ENCODE measurements at regions not wholly inside any gene's neighbourhood (a gene's known extent, or its start where the extent isn't known, plus 50 kb on each side); places are given as distances from the start of the nearest gene placed in this dataset.

DNA sequence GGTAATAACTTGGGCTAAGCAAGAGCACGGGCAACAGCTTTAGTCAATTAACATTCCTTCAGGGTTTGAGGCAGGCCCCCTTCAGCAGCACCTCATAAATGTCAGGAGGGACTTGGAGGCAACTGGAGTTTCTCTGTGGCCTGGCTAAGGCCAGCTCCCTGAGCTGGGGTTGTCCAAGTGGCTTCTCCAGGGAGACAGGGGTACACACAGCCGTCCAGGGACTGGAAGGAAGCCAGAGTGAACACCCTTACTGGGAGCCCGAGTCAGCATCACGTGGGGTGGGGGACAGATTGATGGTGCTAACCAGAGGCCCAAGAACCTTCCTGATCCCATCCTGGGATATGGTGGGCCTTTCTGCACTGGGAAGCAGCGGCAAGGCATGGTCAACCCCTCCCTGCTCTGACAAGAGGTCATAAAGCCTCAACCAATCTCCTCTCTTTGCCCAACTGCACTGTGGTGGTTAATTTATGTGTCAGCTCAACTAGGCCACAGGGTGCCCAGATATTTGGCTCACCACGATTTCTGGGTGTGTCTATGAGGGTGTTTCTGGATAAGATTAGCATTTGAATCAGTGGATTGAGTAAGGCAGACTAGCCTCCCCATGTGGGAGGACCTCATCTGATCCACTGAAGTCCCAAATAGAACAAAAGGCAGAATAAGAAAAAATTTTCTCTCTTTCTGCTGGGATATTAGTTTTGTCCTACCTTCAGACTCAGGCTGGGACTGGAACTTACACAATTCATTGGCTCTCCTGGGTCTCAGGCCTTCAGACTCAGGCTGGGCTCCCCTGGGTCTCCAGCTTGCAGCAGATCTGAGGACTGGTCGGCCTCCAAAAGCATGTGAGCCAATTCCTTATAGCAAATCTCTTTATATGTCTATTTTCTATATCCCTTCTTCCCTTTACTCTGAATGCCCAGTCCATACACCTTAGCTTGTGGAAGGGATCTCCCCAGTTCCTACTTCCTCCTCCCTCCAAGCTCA lies 127.2 kb upstream of the LARP1 start:
- no peak for TF ChIP-seq POLR2A (IDR thresholded peaks at IDR 0.05)
- TF ChIP-seq, protein P1, sequence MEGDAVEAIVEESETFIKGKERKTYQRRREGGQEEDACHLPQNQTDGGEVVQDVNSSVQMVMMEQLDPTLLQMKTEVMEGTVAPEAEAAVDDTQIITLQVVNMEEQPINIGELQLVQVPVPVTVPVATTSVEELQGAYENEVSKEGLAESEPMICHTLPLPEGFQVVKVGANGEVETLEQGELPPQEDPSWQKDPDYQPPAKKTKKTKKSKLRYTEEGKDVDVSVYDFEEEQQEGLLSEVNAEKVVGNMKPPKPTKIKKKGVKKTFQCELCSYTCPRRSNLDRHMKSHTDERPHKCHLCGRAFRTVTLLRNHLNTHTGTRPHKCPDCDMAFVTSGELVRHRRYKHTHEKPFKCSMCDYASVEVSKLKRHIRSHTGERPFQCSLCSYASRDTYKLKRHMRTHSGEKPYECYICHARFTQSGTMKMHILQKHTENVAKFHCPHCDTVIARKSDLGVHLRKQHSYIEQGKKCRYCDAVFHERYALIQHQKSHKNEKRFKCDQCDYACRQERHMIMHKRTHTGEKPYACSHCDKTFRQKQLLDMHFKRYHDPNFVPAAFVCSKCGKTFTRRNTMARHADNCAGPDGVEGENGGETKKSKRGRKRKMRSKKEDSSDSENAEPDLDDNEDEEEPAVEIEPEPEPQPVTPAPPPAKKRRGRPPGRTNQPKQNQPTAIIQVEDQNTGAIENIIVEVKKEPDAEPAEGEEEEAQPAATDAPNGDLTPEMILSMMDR (IDR thresholded peaks at IDR 0.05): no peak

Data from Peyer's patch (tissue), 4 donors.